Keratinocyte (primary cell): ENCODE measurements at regions not wholly inside any gene's neighbourhood (a gene's known extent, or its start where the extent isn't known, plus 50 kb on each side); places are given as distances from the start of the nearest gene placed in this dataset.

Experiments
- DNase-seq: peaks from one replicate; pipeline ENCODE4 v3.0.0-alpha.2; 2011; ENCODE audit warnings: low read depth, missing footprints, low spot score
- FAIRE-seq: peaks from 2 replicates; lab custom pipeline; 2011; peaks lifted over from hg19 to GRCh38; lab: Jason Lieb, UNC
- H2AFZ ChIP-seq: 2 replicates; pipeline ENCODE4 v1.6.0; 2012; ENCODE audit warnings: low read length, control low read depth, inconsistent platforms; ENCODE audit not compliant: control insufficient read depth
- H3K27ac ChIP-seq: 2 replicates; pipeline ENCODE4 v1.5.1; 2011; ENCODE audit warnings: low read length; ENCODE audit not compliant: control insufficient read depth, insufficient read depth
- H3K27me3 ChIP-seq: 3 replicates; pipeline ENCODE4 v1.6.0; 2011; ENCODE audit warnings: low read length; ENCODE audit not compliant: control insufficient read depth, insufficient read depth; ENCODE audit errors: extremely low read depth
- H3K36me3 ChIP-seq, 2 experiments: 2 replicates in 1 of 2; 3 replicates in 1 of 2; pipeline ENCODE4 v1.5.1; 2011; ENCODE audit warnings: low read length in 2 of 2, mild to moderate bottlenecking in 1 of 2; ENCODE audit not compliant: control insufficient read depth in 2 of 2, insufficient read depth in 2 of 2; ENCODE audit errors: extremely low read depth in 1 of 2
- H3K4me1 ChIP-seq: 3 replicates; pipeline ENCODE4 v1.5.1; 2011; ENCODE audit warnings: low read length; ENCODE audit not compliant: control insufficient read depth, insufficient read depth; ENCODE audit errors: extremely low read depth
- H3K4me2 ChIP-seq: 3 replicates; pipeline ENCODE4 v1.6.0; 2011; ENCODE audit warnings: low read depth, low read length; ENCODE audit not compliant: control insufficient read depth, insufficient read depth; ENCODE audit errors: extremely low read depth
- H3K4me3 ChIP-seq, 3 experiments: fragments of 200-600 bp in 1 of 3; sonication (generic) in 1 of 3; 2 replicates in 2 of 3; 3 replicates in 1 of 3; pipeline ENCODE4 v1.5.1; 2011 to 2016; ENCODE audit warnings: low read length in 3 of 3, mild to moderate bottlenecking in 3 of 3, control low read depth in 2 of 3, inconsistent platforms in 1 of 3, low read depth in 1 of 3, mixed read lengths in 1 of 3, mixed run types in 1 of 3, moderate library complexity in 1 of 3; ENCODE audit not compliant: control insufficient read depth in 2 of 3, insufficient read depth in 2 of 3; ENCODE audit errors: extremely low read depth in 1 of 3
- H3K79me2 ChIP-seq: 2 replicates; pipeline ENCODE4 v1.6.0; 2012; ENCODE audit warnings: low read length; ENCODE audit not compliant: control insufficient read depth, insufficient read depth
- H3K9ac ChIP-seq: 3 replicates; pipeline ENCODE4 v1.6.0; 2011; ENCODE audit warnings: low read length; ENCODE audit not compliant: control insufficient read depth, insufficient read depth; ENCODE audit errors: extremely low read depth
- H3K9me1 ChIP-seq: 3 replicates; pipeline ENCODE4 v1.6.0; 2011; ENCODE audit warnings: low read length; ENCODE audit not compliant: control insufficient read depth, insufficient read depth; ENCODE audit errors: extremely low read depth
- H3K9me3 ChIP-seq: 2 replicates; pipeline ENCODE4 v1.5.1; 2012; ENCODE audit warnings: low read depth, low read length; ENCODE audit not compliant: control insufficient read depth
- H4K20me1 ChIP-seq: 3 replicates; pipeline ENCODE4 v1.6.0; 2011; ENCODE audit warnings: low read length; ENCODE audit not compliant: control insufficient read depth, insufficient read depth; ENCODE audit errors: extremely low read depth
- CTCF ChIP-seq, 3 experiments: IDR thresholded peaks in 1 of 3; conservative IDR thresholded peaks in 1 of 3; optimal IDR thresholded peaks in 1 of 3; 2 replicates in 2 of 3; 3 replicates in 1 of 3; pipeline versions ENCODE3 to v1.5.1; 2011; ENCODE audit warnings: low read length in 3 of 3, mild to moderate bottlenecking in 3 of 3, moderate library complexity in 2 of 3, control low read depth in 1 of 3, inconsistent platforms in 1 of 3; ENCODE audit not compliant: insufficient read depth in 2 of 3; ENCODE audit errors: extremely low read depth in 1 of 3
- EZH2 ChIP-seq: IDR thresholded peaks from one replicate; pipeline ENCODE4 v1.6.1; 2012; ENCODE audit warnings: inconsistent platforms, mild to moderate bottlenecking, low read length, moderate library complexity
- dilution Hi-C: fragments of 300-500 bp; cut with MboI; formaldehyde crosslinking; loops from one replicate; pipeline ENCODE4 v1.7.0; 2020; ENCODE audit warnings: low sequenced_read_pairs; ENCODE audit not compliant: extremely low pct_ligation_motif_present

- Histone ChIP-seq H3K79me2 (no peaks in the 10 kb centered on the region), H4K20me1 (no peaks in the 10 kb centered on the region), H2AFZ (no peak overlapping the region), H3K27ac (no peak overlapping the region), H3K36me3 (no peaks in the 10 kb centered on the region), H3K9me3 (no peaks in the 10 kb centered on the region), H3K4me3 (no peak overlapping the region), H3K4me2 (no peak overlapping the region), H3K27me3 (no peaks in the 10 kb centered on the region), H3K4me1 (no peaks in the 10 kb centered on the region), H3K9ac (no peak overlapping the region), H3K9me1 (no peaks in the 10 kb centered on the region)
- FAIRE-seq (no peak), DNase-seq (no peak)
- dilution Hi-C loops, result no loop called here
- TF ChIP-seq CTCF (optimal IDR thresholded peaks at IDR 0.05 in 1 of 3, IDR thresholded peaks at IDR 0.05 in 1 of 3, conservative IDR thresholded peaks at IDR 0.05 in 1 of 3; ENCODE audit: extremely low read depth in 1 of 3, insufficient read depth in 2 of 3, low read length in 3 of 3) (no peak), EZH2 (no peak)
These were observed 120.2 kb upstream of the NCAM2 start for GRCh38 chr21:20877976-20878375.

DNA sequence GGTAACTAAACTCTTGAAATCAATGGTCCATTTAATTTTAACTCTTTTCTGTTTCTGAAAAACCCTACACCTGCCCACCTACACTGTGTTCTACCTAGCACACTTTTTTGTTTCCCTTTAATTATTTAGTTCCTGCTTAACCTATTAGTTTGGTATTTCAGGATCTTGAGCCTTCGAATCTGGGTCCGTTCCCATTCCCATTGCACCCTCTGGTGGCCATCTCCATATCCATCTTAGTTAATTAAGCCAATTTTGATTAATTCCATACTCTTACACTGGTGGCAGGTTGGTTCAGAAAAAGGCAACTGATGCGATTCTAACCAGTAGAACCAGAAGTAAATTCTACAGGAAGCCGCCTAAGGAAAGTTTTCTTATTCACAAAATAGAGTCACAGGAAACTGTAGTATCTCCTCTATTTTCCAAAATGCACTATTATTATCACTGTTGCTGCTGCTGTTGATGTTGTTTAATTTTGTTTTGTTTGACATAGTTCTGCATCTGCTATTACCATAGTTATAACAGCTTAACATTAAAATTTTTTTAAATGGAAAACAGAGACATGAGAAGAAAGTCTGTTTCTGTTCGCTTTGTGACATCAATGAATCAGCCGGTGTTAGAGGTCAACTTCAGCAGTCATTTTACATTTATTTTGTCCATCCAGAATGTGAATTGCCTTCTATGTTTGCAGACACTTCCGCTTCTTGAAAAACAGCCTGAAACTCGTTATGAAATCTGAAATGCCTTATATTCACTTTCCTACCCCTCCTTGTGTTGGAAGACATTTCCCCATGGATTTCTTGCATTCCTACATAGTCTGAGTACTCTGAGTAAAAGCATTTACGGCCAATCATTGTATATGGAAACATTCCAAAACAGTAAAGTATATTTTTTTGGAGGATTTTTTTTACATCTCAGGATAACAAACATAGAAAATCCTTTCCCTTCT lies 115.5 kb upstream of the NCAM2 start:
- TF ChIP-seq EZH2 (no peak), CTCF (optimal IDR thresholded peaks at IDR 0.05 in 1 of 3, IDR thresholded peaks at IDR 0.05 in 1 of 3, conservative IDR thresholded peaks at IDR 0.05 in 1 of 3; ENCODE audit: extremely low read depth in 1 of 3, insufficient read depth in 2 of 3, low read length in 3 of 3) (peak; percentile 31 to 53 (median 39))

More for the DNA sequence above, 115.5 kb upstream of the NCAM2 start:
- dilution Hi-C loops, result no loop called here
- Histone ChIP-seq H3K36me3 (no peaks in the 10 kb centered on the region), H4K20me1 (no peaks in the 10 kb centered on the region), H3K27ac (no peak overlapping the region), H3K4me3 (no peak overlapping the region), H3K4me1 (no peaks in the 10 kb centered on the region), H3K27me3 (no peaks in the 10 kb centered on the region), H3K9me1 (no peaks in the 10 kb centered on the region), H3K79me2 (no peaks in the 10 kb centered on the region), H3K9ac (no peak overlapping the region), H2AFZ (no peak overlapping the region), H3K4me2 (no peak overlapping the region), H3K9me3 (no peaks in the 10 kb centered on the region)
- DNase-seq (no peak), FAIRE-seq (no peak)
